Hematopoietic multipotent progenitor cell treated with erythropoietin and hydrocortisone succinate and interleukin-3 and kit ligand, for 15 days (in vitro differentiated cells): ENCODE measurements at regions not wholly inside any gene's neighbourhood (a gene's known extent, or its start where the extent isn't known, plus 50 kb on each side); places are given as distances from the start of the nearest gene placed in this dataset.
A peak's percentile ranks its signal among the peaks of the same experiment; 100 is the strongest.
"Not testable (repeated sequence)": the region's sequence is repeated elsewhere in the genome, so short reads cannot be mapped to it uniquely, and the experiment has no call there.

Source experiments
- DNase-seq: peaks from one replicate; pipeline ENCODE4 v3.0.0-alpha.2; 2015; ENCODE audit warnings: low spot score

DNA sequence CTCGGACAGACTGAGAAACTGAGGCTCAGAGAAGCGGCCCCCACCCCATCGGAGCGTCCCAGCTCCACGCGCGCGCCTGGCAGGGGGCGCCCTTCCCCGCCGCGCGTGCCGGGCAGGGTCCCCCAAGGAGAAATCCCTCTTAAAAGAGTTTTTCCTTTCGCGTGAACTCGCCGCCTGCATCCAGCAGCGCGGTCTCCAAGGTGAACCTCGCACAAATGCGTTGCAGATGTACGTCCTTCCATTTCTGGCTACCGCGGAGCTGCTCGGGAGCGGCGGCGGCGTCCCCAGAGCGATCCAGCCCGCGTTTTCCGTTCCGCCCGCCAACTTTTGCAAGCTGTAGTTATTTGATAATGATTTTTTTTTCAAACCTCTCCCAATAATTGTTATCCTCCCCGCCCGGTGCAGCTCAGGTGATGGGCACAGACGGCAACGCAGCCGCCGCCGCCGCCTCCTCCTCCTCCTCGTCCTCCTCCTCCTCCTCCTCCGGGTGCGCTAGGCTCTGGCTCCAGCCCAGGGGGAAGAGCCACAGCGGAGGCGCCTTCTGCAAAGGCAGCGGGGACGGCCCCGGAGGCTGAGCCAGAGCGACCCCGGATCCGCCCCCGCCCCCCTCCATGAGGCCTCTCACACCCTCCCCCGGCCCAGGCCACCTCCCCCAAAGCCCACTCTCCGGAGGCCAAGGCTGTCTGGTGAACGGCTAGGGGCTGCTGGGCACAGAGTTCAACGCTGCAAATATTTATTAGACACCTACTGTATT lies 74.0 kb upstream of the CUX1 start:
- DNase-seq = peak; percentile 64

DNA sequence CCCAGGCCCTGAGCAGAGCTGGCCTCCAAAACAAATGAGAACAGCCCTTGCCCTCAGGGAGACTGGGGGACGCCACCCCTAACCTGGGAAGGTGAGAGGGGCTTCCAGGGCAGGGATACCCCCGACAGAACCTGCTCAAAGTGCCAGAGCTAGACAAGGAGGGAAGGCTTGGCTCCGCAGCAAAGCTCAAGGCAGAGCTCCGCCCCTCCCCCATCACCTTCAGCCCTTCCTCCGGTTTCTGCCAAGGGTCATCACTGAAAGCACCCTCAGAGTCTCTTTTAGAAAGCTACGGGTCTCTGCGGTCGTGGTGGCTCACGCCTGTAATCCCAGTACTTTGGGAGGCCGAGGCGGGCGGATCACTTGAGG lies 73.4 kb upstream of the CUX1 start:
- DNase-seq = no peak

DNA sequence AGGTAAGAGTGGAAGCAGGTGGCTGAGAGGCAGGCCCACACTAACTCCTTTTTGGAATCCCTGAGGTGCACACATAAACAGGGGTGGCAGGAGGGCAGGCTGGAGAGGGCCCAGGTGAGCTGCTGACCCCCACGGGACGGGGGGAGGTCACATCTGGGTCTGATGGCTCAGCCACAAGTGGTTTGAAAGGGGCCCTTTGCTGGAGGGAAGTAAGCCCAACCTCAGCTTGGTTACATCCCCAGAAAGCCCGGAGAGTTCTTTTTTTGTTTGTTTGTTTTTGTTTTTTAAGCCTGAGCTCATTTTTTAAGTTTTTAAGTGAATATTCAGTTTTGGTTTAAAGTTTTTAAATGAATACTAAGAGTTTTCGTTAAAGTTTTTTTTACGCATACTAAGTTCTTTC lies 72.8 kb upstream of the CUX1 start:
- no peak for DNase-seq

DNA sequence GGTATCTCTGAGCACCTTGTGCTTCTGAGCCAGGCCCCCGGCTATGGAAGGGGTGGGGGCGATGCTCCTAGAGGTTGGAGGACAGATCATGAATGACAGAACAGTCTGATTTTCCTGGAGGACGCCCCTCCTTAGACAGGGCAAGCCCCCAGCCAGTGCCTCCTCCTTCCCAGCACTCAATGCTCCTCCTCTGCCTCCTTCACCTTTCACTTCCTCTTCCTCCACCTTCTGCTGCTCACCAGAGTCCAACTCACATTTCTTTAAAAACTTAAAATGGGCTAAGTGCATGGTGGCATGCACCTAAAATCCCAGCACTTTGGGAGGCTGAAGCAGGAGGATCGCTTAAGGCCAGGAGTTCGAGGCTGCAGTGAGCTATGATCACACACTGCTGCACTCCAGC lies 71.1 kb upstream of the CUX1 start:
- no peak for DNase-seq

DNA sequence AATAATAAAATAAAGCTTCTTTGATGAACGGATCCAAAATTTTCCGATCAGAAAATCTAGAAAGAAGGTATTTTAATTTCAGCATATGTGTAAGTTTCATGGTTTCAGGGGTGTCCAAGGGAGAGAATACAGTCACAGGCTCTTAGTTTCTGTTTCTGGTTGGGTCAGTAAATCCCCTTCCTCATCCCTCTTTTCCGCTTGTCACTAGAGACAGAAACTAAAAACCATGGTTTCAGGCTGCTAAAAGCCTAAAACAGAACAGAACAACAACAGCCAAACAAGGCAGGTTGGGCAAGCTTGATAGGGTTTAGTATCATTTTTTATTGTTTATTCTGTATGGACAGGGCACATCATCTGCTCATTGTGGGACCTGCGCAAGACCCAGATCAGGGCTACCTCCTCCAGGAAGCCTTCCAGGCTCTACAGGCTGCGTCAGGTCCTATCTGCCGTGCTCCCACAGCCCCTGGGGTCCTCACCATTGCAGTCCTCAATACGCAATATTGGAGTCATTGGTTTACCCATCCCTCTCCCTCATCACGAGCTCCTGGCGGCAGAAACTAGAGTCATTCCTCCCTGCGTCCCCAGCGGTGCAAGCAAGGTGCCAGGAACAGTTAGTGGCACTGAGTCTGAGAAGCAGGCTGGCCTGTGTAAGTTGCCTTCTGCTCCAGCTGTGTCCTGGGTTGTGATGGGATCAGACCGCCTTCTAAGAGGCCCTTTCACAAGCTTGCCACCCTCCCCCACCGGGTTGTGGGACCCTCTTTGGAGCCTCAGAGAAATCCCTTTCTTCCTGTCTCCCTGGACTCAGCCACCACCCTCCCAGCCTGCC lies 70.2 kb upstream of the CUX1 start:
- DNase-seq = no peak

DNA sequence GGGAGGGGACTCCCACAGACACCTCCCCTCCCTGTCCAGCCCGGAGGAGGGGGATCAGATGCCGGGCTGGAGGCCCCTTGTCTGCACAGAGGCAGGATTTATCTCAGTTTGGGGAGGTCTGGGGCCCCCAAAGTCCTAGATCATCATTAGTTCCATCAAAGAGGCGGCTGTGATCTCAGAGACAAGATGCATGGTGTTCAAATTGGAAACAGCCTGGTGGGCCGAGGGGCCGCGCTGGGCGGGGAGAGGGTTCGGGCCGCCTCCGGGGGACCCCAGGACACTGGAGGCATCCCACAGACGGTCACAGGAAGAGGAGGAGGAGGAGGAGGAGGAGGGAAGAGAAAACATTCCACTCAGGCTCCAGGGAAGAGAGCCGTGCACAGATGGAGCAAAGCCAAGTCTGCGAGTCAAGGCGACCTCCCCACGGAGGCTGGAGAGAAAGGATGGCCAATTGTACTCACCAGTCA lies 69.5 kb upstream of the CUX1 start:
- DNase-seq = no peak

DNA sequence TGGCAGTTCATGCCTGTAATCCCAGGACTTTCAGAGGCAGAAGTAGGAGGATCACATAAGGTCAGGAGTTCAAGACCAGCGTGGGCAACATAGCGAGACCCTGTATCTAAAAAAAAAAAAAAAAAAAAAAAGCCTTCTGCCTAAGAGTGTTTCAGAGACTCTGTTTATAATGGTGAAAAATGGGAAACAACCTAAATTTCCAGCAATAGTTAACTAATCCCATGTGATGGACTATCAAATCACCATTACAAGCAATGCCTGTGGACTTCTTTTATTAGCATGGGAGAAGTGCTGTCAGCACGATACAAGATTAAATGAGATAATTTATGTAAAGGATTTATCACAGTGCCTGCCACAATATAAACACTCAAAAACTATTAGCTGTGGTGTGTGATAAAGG lies 67.5 kb upstream of the CUX1 start:
- no peak for DNase-seq

DNA sequence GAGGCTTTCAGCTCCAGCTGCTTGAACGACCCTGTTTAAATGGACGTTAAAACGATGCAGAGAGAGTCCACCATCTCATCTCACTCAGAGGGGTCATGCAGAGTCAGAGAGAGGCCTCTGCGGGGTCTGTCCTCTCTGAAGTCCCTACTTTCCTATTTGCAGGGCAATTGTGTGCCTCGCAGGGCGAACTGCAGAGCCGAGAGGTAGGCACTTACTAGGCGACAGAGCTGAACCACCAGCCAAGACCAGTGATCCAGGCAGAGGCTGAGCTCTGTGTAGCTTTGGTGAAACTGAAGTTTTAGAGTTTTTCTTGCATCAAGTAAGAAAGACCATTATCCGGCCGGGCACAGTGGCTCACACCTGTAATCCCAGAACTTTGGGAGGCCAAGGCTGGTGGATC lies 64.1 kb upstream of the CUX1 start:
- DNase-seq = no peak

DNA sequence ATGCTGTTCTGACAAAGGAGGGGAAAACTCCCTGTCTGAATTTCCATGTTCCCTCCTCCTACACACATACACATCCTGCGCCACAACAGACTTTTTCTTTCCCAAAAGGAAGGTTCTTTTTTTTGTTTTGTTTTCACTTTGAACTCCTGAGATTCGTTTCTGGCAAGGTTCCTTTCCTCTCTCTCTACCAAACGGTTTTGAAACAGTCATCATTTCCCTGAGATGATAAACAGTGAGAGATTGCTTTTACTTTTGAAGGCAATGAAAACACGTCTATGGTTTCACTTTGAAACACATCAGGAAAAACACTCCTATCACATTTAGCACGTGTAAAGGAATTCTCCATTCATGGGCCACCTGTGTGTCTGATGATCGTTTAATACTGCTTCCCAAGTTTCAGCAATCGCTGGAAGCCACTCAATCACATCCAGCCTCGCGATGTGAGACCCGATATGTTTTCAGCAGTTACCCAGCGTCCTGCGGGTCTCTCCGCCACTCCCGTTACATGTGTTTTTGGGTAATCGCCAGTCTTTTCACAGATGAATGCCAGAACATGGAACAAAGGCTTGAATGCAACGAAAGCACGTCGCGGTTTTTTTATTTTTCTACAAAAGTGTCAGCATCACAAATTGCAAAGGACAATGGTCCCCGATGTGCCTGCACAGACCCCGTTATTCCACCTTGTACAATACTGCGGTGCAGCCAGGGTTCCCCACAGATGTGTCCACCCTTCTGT lies 62.8 kb upstream of the CUX1 start:
- DNase-seq = no peak

DNA sequence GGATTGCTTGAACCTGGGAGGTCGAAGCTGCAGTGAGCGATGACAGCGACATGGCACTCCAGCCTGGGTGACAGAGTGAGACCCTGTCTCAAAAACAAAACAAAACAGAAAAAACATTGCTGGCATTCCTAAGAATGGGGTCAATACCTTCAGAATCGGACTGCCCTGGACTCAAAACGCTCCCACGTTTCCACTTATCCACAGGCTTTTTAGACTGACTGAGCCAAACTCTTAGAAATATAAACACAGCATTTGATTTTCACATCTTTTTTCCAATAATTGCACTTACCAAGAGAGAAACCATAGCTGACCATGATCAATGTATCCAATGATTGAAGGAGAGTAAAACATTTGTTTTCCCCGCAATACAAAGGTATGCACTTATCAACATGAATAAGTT lies 59.5 kb upstream of the CUX1 start:
- no peak for DNase-seq

DNA sequence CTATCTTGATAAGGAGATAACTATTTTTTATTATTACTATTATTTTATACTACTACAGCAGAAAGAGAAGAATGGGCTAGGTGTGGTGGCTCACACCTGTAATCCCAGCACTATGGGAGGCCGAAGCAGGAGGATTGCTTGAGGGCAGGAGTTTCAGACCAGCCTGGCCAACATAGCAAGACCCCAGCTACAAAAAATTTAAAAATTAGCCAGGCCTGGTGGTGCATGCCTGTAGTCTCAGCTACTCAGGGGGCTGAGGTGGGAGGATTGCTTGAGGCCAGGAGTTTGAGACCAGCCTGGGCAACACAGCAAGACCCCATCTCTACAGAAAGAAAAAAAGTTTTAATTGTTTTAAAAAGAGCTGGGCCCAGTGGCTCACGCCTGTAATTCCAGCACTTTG lies 58.9 kb upstream of the CUX1 start:
- DNase-seq = not testable (repeated sequence)

DNA sequence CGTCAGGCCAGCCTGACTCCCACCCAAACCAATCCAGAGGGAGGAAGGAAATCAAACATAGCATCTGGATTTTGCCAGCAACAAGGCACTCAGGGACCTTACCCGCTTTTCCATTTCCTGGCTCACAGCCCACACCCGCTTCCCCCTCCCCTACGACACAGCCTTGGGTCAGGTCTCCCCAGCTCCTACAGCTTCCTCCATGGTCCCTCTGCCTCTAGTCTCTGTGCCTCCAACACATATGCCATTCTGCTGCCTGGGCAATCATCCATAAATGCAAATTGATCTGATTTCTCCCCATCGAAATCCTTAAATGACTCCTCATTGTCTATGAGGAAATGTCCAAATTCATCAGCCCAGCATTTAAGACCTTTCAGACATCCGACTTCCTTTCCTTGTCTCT lies 53.2 kb upstream of the CUX1 start:
- DNase-seq = no peak

DNA sequence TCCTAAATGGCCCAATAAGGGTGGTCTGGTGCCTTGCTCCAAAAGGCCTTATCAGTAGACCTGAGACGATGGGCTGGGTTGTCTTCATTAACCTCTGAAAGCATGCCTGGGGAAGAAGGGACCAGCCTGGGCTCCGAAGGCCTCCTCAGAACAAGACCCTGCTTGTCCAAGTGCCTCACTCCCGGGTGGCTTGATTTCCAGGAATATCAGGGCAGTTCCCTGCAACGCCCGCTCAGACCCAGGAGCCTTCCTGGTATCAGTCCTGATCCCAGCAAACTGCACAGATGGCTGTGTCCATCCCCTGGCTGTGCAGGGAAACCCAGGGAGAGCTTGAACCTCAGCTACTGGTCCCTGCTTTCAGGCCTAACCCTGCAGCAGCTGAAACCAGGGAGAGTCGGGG lies 49.9 kb upstream of the CUX1 start:
- DNase-seq = no peak
